Caco-2 (cell line): ENCODE measurements at regions not wholly inside any gene's neighbourhood (a gene's known extent, or its start where the extent isn't known, plus 50 kb on each side); places are given as distances from the start of the nearest gene placed in this dataset.

Experiments used
- BruUV-seq: library from RNA; stranded (reverse); fragments of 400-500 nt; replicated peaks from 2 replicates; lab custom pipeline; 2021; lab: Mats Ljungman, UMichigan
- CTCF ChIA-PET: fragments of 300-600 bp; sonication (Branson Sonifier 250); formaldehyde crosslinking; loops from one replicate; lab custom pipeline; 2022; ENCODE audit warnings: antibody characterized with exemption; lab: Charles Lee
- POLR2A ChIA-PET: fragments of 300-600 bp; sonication (Branson Sonifier 250); formaldehyde crosslinking; loops from one replicate; lab custom pipeline; 2022; ENCODE audit warnings: antibody characterized with exemption; lab: Charles Lee
- DNase-seq, 2 experiments: peaks; one replicate each; pipeline versions ENCODE4 v3.0.0 to v3.0.0-alpha.2; 2020 to 2022
- H3K27me3 ChIP-seq: replicated peaks from 2 replicates; pipeline ENCODE4 v1.6.0; 2011; ENCODE audit warnings: low read length; ENCODE audit not compliant: control insufficient read depth, insufficient read depth
- H3K36me3 ChIP-seq: 2 replicates; pipeline ENCODE4 v1.5.1; 2011; ENCODE audit warnings: low read length; ENCODE audit not compliant: control insufficient read depth, insufficient read depth
- H3K4me1 ChIP-seq: fragments of 250-450 bp; sonication (Bioruptor Pico); 2 replicates; pipeline ENCODE4 v1.5.1; 2020; ENCODE audit warnings: mild to moderate bottlenecking
- H3K4me3 ChIP-seq: 2 replicates; pipeline ENCODE4 v1.5.1; 2011; ENCODE audit warnings: low read depth, mild to moderate bottlenecking, control low read depth, low read length
- H3K9me3 ChIP-seq: fragments of 250-450 bp; sonication (Bioruptor Pico); 2 replicates; pipeline ENCODE4 v1.5.1; 2020; ENCODE audit warnings: mild to moderate bottlenecking, moderate library complexity
- H3K27ac Mint-ChIP-seq: one replicate; pipeline ENCODE4 v1.8.0; 2022; ENCODE audit warnings: mixed read lengths; ENCODE audit not compliant: unreplicated experiment
- H3K27me3 Mint-ChIP-seq: one replicate; pipeline ENCODE4 v1.8.0; 2022; ENCODE audit warnings: mixed read lengths; ENCODE audit not compliant: insufficient read depth, unreplicated experiment
- H3K36me3 Mint-ChIP-seq: one replicate; pipeline ENCODE4 v1.8.0; 2022; ENCODE audit warnings: mild to moderate bottlenecking, mixed read lengths; ENCODE audit not compliant: insufficient read depth, unreplicated experiment
- H3K4me1 Mint-ChIP-seq: one replicate; pipeline ENCODE4 v1.8.0; 2022; ENCODE audit warnings: low read depth, mixed read lengths; ENCODE audit not compliant: unreplicated experiment
- H3K4me3 Mint-ChIP-seq: one replicate; pipeline ENCODE4 v1.8.0; 2022; ENCODE audit warnings: mild to moderate bottlenecking, moderate library complexity, mixed read lengths; ENCODE audit not compliant: unreplicated experiment
- H3K9me3 Mint-ChIP-seq: one replicate; pipeline ENCODE4 v1.8.0; 2022; ENCODE audit warnings: mixed read lengths; ENCODE audit not compliant: unreplicated experiment
- CTCF ChIP-seq, 2 experiments: fragments of 200-600 bp in 1 of 2; IDR thresholded peaks; 1 replicate in 1 of 2; 2 replicates in 1 of 2; pipeline versions ENCODE4 v1.5.1 to v1.8.0; 2011 to 2022; ENCODE audit warnings: antibody characterized with exemption in 1 of 2, control low read depth in 1 of 2, inconsistent platforms in 1 of 2, low read depth in 1 of 2, low read length in 1 of 2, mild to moderate bottlenecking in 1 of 2, moderate library complexity in 1 of 2; ENCODE audit not compliant: insufficient read depth in 1 of 2, severe bottlenecking in 1 of 2, unreplicated experiment in 1 of 2
- intact Hi-C: fragments of 100-400 bp; cut with micrococcal nuclease; formaldehyde crosslinking; loops from one replicate; pipeline ENCODE4 v1.10.0; 2022; ENCODE audit not compliant: unreplicated experiment

GRCh38 chr1:38287036-38287435 is 240.4 kb upstream of the POU3F1 start:
- CTCF ChIA-PET, result no interaction called here
- BruUV-seq, result no TSS peak
- no peak overlapping the region for H3K27ac Mint-ChIP-seq
- Histone ChIP-seq H3K27me3 (no peaks in the 10 kb centered on the region), H3K4me3 (no peak overlapping the region), H3K36me3 (no peaks in the 10 kb centered on the region), H3K4me1 (no peaks in the 10 kb centered on the region), H3K9me3 (no peaks in the 10 kb centered on the region)
- TF ChIP-seq CTCF (IDR thresholded peaks at IDR 0.05; ENCODE audit: insufficient read depth in 1 of 2, low read depth in 1 of 2, low read length in 1 of 2, severe bottlenecking in 1 of 2, unreplicated experiment in 1 of 2), result no peak
- no peaks in the 10 kb centered on the region for H3K4me1 Mint-ChIP-seq
- H3K27me3 Mint-ChIP-seq, result peaks cover 16% of the 10 kb centered on the region
- no peak overlapping the region for H3K4me3 Mint-ChIP-seq
- H3K36me3 Mint-ChIP-seq, result no peaks in the 10 kb centered on the region
- intact Hi-C loops, result no loop called here
- no peaks in the 10 kb centered on the region for H3K9me3 Mint-ChIP-seq
- no peak for DNase-seq
- POLR2A ChIA-PET, result no interaction called here

GRCh38 chr1:38285807-38286530 is 239.4 kb upstream of the POU3F1 start:
- Histone ChIP-seq H3K4me3 (no peak overlapping the region), H3K9me3 (no peaks in the 10 kb centered on the region), H3K36me3 (no peaks in the 10 kb centered on the region), H3K27me3 (no peaks in the 10 kb centered on the region), H3K4me1 (no peaks in the 10 kb centered on the region)
- intact Hi-C loops, result no loop called here
- TF ChIP-seq CTCF (IDR thresholded peaks at IDR 0.05; ENCODE audit: insufficient read depth in 1 of 2, low read depth in 1 of 2, low read length in 1 of 2, severe bottlenecking in 1 of 2, unreplicated experiment in 1 of 2), result no peak
- H3K27me3 Mint-ChIP-seq, result peaks cover 21% of the 10 kb centered on the region
- no TSS peak for BruUV-seq
- no peak overlapping the region for H3K27ac Mint-ChIP-seq
- H3K4me3 Mint-ChIP-seq, result no peak overlapping the region
- H3K36me3 Mint-ChIP-seq, result no peaks in the 10 kb centered on the region
- no peak for DNase-seq
- POLR2A ChIA-PET, result no interaction called here
- no peaks in the 10 kb centered on the region for H3K4me1 Mint-ChIP-seq
- CTCF ChIA-PET, result no interaction called here
- H3K9me3 Mint-ChIP-seq, result no peaks in the 10 kb centered on the region

GRCh38 chr1:38284953-38285352 is 238.4 kb upstream of the POU3F1 start:
- no peaks in the 10 kb centered on the region for H3K4me1 Mint-ChIP-seq
- no peak for TF ChIP-seq CTCF (IDR thresholded peaks at IDR 0.05; ENCODE audit: insufficient read depth in 1 of 2, low read depth in 1 of 2, low read length in 1 of 2, severe bottlenecking in 1 of 2, unreplicated experiment in 1 of 2)
- CTCF ChIA-PET, result no interaction called here
- POLR2A ChIA-PET, result no interaction called here
- no peak overlapping the region for H3K4me3 Mint-ChIP-seq
- no peak overlapping the region for H3K27ac Mint-ChIP-seq
- H3K9me3 ChIP-seq, result no peaks in the 10 kb centered on the region
- no peak overlapping the region for H3K4me3 ChIP-seq
- peaks cover 2% of the 10 kb centered on the region for H3K9me3 Mint-ChIP-seq
- H3K36me3 ChIP-seq, result no peaks in the 10 kb centered on the region
- intact Hi-C loops, result no loop called here
- no TSS peak for BruUV-seq
- H3K27me3 Mint-ChIP-seq, result peaks cover 21% of the 10 kb centered on the region
- H3K4me1 ChIP-seq, result no peaks in the 10 kb centered on the region
- no peaks in the 10 kb centered on the region for H3K27me3 ChIP-seq
- no peak for DNase-seq
- H3K36me3 Mint-ChIP-seq, result no peaks in the 10 kb centered on the region
